Psoas muscle (tissue), 7 donors: ENCODE measurements at regions not wholly inside any gene's neighbourhood (a gene's known extent, or its start where the extent isn't known, plus 50 kb on each side); places are given as distances from the start of the nearest gene placed in this dataset.

ENCODE experiments used
- ATAC-seq, 4 donors: fragments of 200-7000 bp; cut with Tn5 transposase; one replicate each; pipeline ENCODE4 v1.9.1; 2020; ENCODE audit warnings: moderate library complexity in 3 of 4, mild to moderate bottlenecking in 2 of 4
- DNase-seq, 2 donors: peaks; one replicate each; pipeline ENCODE4 v3.0.0-alpha.2; 2020
- H3K27ac ChIP-seq: fragments of 200-600 bp; one replicate; pipeline ENCODE4 v1.8.0; 2022
- H3K27me3 ChIP-seq, 3 donors: fragments of 200-600 bp in 1 of 3; one replicate each; pipeline versions ENCODE4 v1.6.1 to v1.8.0; 2013 to 2022; ENCODE audit warnings: low read length in 2 of 3, mild to moderate bottlenecking in 2 of 3, moderate library complexity in 1 of 3; ENCODE audit not compliant: insufficient read depth in 3 of 3
- H3K36me3 ChIP-seq, 2 donors: fragments of 200-600 bp in 1 of 2; one replicate each; pipeline versions ENCODE4 v1.6.1 to v1.8.0; 2013 to 2022; ENCODE audit warnings: low read depth in 1 of 2, mild to moderate bottlenecking in 1 of 2, moderate library complexity in 1 of 2; ENCODE audit not compliant: insufficient read depth in 1 of 2
- H3K4me1 ChIP-seq: fragments of 200-600 bp; one replicate; pipeline ENCODE4 v1.8.0; 2022
- H3K4me3 ChIP-seq: fragments of 200-600 bp; one replicate; pipeline ENCODE4 v1.8.0; 2022; ENCODE audit warnings: mild to moderate bottlenecking
- H3K9me3 ChIP-seq: fragments of 200-600 bp; one replicate; pipeline ENCODE4 v1.8.0; 2022
- CTCF ChIP-seq: fragments of 200-600 bp; IDR thresholded peaks from one replicate; pipeline ENCODE4 v1.8.0; 2022; ENCODE audit warnings: antibody characterized with exemption
- WGBS, 3 donors: extraction: QIAGEN DNeasy Blood & Tissue Kit; methylation state at CpG; one replicate each; pipeline versions ENCODE4 v1.1.6 to v1.1.7; 2013; 5-methylcytosine and 5-hydroxymethylcytosine counted together
- intact Hi-C, 2 donors: fragments of 100-400 bp; cut with DNase I; formaldehyde crosslinking; loops; one replicate each; pipeline versions ENCODE4 v1.11.0 to v1.14.2; 2022
- donor health status: healthy with polysubstance abuse.
- donor health status: DM: no; HTN: no; CAD: no; lungs with moderate emphysema.
- donor health status: Bipolar disorder and iron deficiency.
- donor health status: healthy.
- donor health status: DM: yes; HTN: yes; CAD: no.
- donor health status: DM: no; HTN: no; CAD: no.
- donor health status: DM: yes; HTN: yes; CAD: no.

DNA sequence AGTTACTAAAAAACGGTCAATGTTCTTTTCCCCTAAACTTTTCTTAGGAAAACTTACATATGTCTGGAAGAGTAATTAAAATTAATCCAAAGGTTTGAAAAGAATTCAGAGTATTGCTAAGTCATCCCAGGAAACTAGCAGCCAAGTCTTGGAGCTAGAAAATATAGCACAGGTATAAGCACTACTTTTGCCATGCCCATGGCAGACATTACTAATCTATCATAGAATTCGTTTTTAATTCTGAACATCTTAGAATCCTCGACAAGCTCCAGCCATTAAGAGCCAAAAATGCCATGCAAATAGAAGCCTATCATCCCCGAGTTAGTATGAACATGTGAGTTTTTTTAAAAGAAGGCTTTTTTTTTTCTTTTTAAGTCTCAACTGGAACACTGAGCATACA is 395.0 kb downstream of the ZEB2 start:
- Histone ChIP-seq H3K9me3 (no peaks in the 10 kb centered on the region), H3K4me1 (no peaks in the 10 kb centered on the region), H3K36me3 (no peaks in the 10 kb centered on the region), H3K27me3 (no peaks in the 10 kb centered on the region), H3K27ac (no peak overlapping the region), H3K4me3 (no peak overlapping the region)
- ATAC-seq (no peak), DNase-seq (no peak)
- WGBS, 3 donors: 94 to 95% (median 95%) methylated on average over 4 of the region's 4 CpGs
- intact Hi-C loops: no loop called here
- TF ChIP-seq CTCF: no peak

GRCh38 chr2:144120487-144120886 is 399.4 kb downstream of the ZEB2 start:
- intact Hi-C loops: no loop called here
- no peak for DNase-seq
- peaks cover 0 to 3% of the 10 kb centered on the region in 2 donors for H3K36me3 ChIP-seq
- no peak overlapping the region for H3K4me3 ChIP-seq
- H3K4me1 ChIP-seq: no peaks in the 10 kb centered on the region
- no peak for TF ChIP-seq CTCF
- H3K27me3 ChIP-seq: no peaks in the 10 kb centered on the region
- no peaks in the 10 kb centered on the region for H3K9me3 ChIP-seq
- H3K27ac ChIP-seq: no peak overlapping the region
- 91 to 96% (median 94%) methylated on average over 4 of the region's 4 CpGs for WGBS, 3 donors
- ATAC-seq: no peak

DNA sequence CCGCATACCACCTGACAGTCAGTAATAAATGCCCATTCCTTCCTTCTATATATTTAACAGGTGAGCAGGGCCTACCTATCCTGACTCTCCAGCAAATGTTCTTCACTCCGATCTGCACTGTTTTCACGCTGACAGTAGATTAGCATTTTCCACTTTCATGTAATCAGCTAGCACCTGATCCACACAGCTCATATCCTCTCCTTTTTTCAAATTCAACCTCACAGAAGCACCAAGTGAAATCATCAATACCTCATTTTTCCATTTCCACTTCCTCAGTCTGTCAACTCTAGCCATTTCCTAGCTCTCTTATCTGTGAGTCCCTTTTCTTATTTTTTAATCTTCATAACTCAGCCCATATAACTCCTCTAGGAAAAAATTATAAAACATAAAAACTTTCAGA is 402.8 kb downstream of the ZEB2 start:
- peaks cover 0 to 3% of the 10 kb centered on the region in 2 donors for H3K36me3 ChIP-seq
- WGBS, 3 donors: 92 to 99% (median 96%) methylated on average over 3 of the region's 3 CpGs

GRCh38 chr2:144115739-144116291 is 404.1 kb downstream of the ZEB2 start:
- DNase-seq: no peak
- Histone ChIP-seq H3K9me3 (no peaks in the 10 kb centered on the region), H3K27me3 (no peaks in the 10 kb centered on the region), H3K36me3 (peaks cover 0 to 3% of the 10 kb centered on the region in 2 donors), H3K27ac (no peak overlapping the region), H3K4me1 (no peaks in the 10 kb centered on the region), H3K4me3 (no peak overlapping the region)
- intact Hi-C loops: no loop called here
- 92 to 100% (median 95%) methylated on average over 1 of the region's 1 CpG for WGBS, 3 donors
- no peak for TF ChIP-seq CTCF
- ATAC-seq: no peak

More for the DNA sequence above, 402.8 kb downstream of the ZEB2 start:
- TF ChIP-seq CTCF: no peak
- DNase-seq (no peak), ATAC-seq (no peak)
- no peaks in the 10 kb centered on the region for H3K4me1 ChIP-seq
- intact Hi-C loops: no loop called here
- no peaks in the 10 kb centered on the region for H3K9me3 ChIP-seq
- no peak overlapping the region for H3K4me3 ChIP-seq
- H3K27ac ChIP-seq: no peak overlapping the region
- no peaks in the 10 kb centered on the region for H3K27me3 ChIP-seq

DNA sequence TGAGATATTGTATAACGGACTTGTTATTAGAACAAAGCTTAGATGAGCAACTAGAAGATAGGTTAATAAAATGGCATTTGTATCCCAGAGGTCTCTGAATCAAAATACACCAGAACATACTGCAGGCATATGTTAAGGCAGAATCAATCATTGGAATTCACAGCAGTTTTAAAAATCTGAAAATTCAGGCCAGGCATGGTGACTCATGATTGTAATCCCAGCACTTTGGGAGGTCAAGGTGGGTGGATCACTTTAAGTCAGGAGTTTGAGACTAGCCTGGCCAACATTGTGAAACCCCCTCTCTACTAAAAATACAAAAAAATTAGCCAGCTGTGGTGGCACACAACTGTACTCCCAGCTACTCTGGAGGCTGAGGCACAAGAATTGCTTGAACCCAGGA is 405.2 kb downstream of the ZEB2 start:
- ATAC-seq (no peak), DNase-seq (no peak)
- Histone ChIP-seq H3K36me3 (peaks cover 0 to 3% of the 10 kb centered on the region in 2 donors), H3K27me3 (no peaks in the 10 kb centered on the region), H3K9me3 (no peaks in the 10 kb centered on the region), H3K27ac (no peak overlapping the region), H3K4me1 (no peaks in the 10 kb centered on the region), H3K4me3 (no peak overlapping the region)
- intact Hi-C loops: no loop called here
- WGBS, 3 donors: 95 to 100% (median 98%) methylated on average over 1 of the region's 1 CpG
- TF ChIP-seq CTCF: no peak
